ENCODE measurements at regions not wholly inside any gene's neighbourhood (a gene's known extent, or its start where the extent isn't known, plus 50 kb on each side); places are given as distances from the start of the nearest gene placed in this dataset.

DNA sequence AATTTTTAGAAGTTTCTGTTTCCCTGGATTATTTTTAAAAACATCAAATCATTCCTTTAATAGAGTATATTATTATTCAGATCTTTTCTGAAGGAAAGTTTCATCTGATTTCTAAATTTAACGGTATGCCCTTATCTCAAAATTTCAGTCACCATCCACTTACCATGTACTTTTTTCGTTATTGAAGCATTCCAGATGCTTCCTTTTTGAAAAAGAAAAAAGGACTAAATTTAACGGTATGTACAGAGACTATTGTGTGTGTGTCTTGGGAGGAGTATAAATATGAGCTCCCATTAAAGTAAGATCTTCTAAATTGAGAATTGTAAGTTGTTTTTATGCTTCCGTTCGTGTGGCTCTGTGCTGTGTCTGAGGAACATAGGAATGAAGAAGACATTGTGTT, 517.4 kb upstream of the GOLIM4 start:
- TF ChIP-seq POLR2AphosphoS5 (IDR thresholded peaks at IDR 0.05; ENCODE audit: borderline replicate concordance, low read depth, low read length) (no peak), EZH2 (IDR thresholded peaks at IDR 0.05) (no peak), FOXP2 (optimal IDR thresholded peaks at IDR 0.05; ENCODE audit: control extremely low read depth, extremely low read length, insufficient read depth) (no peak)
